T-helper 1 cell (primary cell): ENCODE measurements at regions not wholly inside any gene's neighbourhood (a gene's known extent, or its start where the extent isn't known, plus 50 kb on each side); places are given as distances from the start of the nearest gene placed in this dataset.

Experiments
- DNase-seq, 5 donors: peaks; one replicate each; pipeline ENCODE4 v3.0.0-alpha.2; 2012 to 2020

GRCh38 chr3:107240183-107241091, 136.8 kb upstream of the CCDC54 start:
- peak; percentile 53 to 78 (median 57) for DNase-seq

- no peak for DNase-seq
These were observed 136.0 kb upstream of the CCDC54 start for GRCh38 chr3:107241217-107241616.

- DNase-seq = no peak
These were observed 134.7 kb upstream of the CCDC54 start for GRCh38 chr3:107242579-107242978.

GRCh38 chr3:107247116-107247515, 130.1 kb upstream of the CCDC54 start:
- DNase-seq = no peak

- no peak for DNase-seq
These were observed 128.1 kb upstream of the CCDC54 start for GRCh38 chr3:107249132-107249531.

GRCh38 chr3:107250221-107250620, 127.0 kb upstream of the CCDC54 start:
- no peak for DNase-seq

- no peak for DNase-seq
These were observed 125.4 kb upstream of the CCDC54 start for GRCh38 chr3:107251819-107252218.

- no peak for DNase-seq
These were observed 120.3 kb upstream of the CCDC54 start for GRCh38 chr3:107256963-107257362.

- no peak for DNase-seq
These were observed 118.9 kb upstream of the CCDC54 start for GRCh38 chr3:107258300-107258699.

- no peak for DNase-seq
These were observed 117.0 kb upstream of the CCDC54 start for GRCh38 chr3:107260207-107260606.

- no peak for DNase-seq
These were observed 113.8 kb upstream of the CCDC54 start for GRCh38 chr3:107263269-107264021.

- DNase-seq = no peak
These were observed 112.4 kb upstream of the CCDC54 start for GRCh38 chr3:107264888-107265287.

- DNase-seq = no peak
These were observed 111.7 kb upstream of the CCDC54 start for GRCh38 chr3:107265526-107265925.

- no peak for DNase-seq
These were observed 108.8 kb upstream of the CCDC54 start for GRCh38 chr3:107268469-107268868.

GRCh38 chr3:107269136-107269535, 108.1 kb upstream of the CCDC54 start:
- DNase-seq = no peak

GRCh38 chr3:107271787-107272387, 105.4 kb upstream of the CCDC54 start:
- DNase-seq = peak in 1 of 5 donors; percentile 12

GRCh38 chr3:107272471-107272870, 104.8 kb upstream of the CCDC54 start:
- no peak for DNase-seq

- DNase-seq = no peak
These were observed 104.4 kb upstream of the CCDC54 start for GRCh38 chr3:107272885-107273284.

- no peak for DNase-seq
These were observed 103.5 kb upstream of the CCDC54 start for GRCh38 chr3:107273771-107274170.

- DNase-seq = no peak
These were observed 101.7 kb upstream of the CCDC54 start for GRCh38 chr3:107275511-107275910.

GRCh38 chr3:107283948-107284347, 93.3 kb upstream of the CCDC54 start:
- no peak for DNase-seq

- DNase-seq = no peak
These were observed 92.6 kb upstream of the CCDC54 start for GRCh38 chr3:107284612-107285011.

- DNase-seq = no peak
These were observed 92.0 kb upstream of the CCDC54 start for GRCh38 chr3:107285197-107285596.

- DNase-seq = no peak
These were observed 87.9 kb upstream of the CCDC54 start for GRCh38 chr3:107289354-107289753.
